HepG2 (cell line): ENCODE measurements at regions not wholly inside any gene's neighbourhood (a gene's known extent, or its start where the extent isn't known, plus 50 kb on each side); places are given as distances from the start of the nearest gene placed in this dataset.
A peak's percentile ranks its signal among the peaks of the same experiment; 100 is the strongest.

Experiments
- AGO1 ChIP-seq: fragments of 200-400 bp; formaldehyde crosslinking; IDR thresholded peaks from 2 replicates; pipeline ENCODE4 v1.6.1; 2017; ENCODE audit warnings: mild to moderate bottlenecking, low read depth, low read length, moderate library complexity; ENCODE audit not compliant: poor library complexity, severe bottlenecking
- DMAP1 ChIP-seq: IDR thresholded peaks from 2 replicates; pipeline ENCODE4 v1.6.1; 2016
- EP300 ChIP-seq, 3 experiments: sonication (generic) in 1 of 3; formaldehyde crosslinking in 1 of 3; IDR thresholded peaks; 2 replicates each; pipeline versions ENCODE4 v1.5.1 to v1.6.1; 2011 to 2020; ENCODE audit warnings: low read depth in 2 of 3, low read length in 2 of 3, borderline replicate concordance in 1 of 3, improper control_type of control experiment in 1 of 3, mild to moderate bottlenecking in 1 of 3, missing genetic modification reagents in 1 of 3, moderate library complexity in 1 of 3
- HDAC1 ChIP-seq: sonication (generic); formaldehyde crosslinking; IDR thresholded peaks from 2 replicates; pipeline ENCODE4 v1.5.1; 2020; ENCODE audit warnings: mild to moderate bottlenecking, missing genetic modification reagents
- HOXA3 ChIP-seq: sonication (generic); formaldehyde crosslinking; IDR thresholded peaks from 2 replicates; pipeline ENCODE4 v1.5.0; 2020; ENCODE audit warnings: missing genetic modification reagents
- JUN ChIP-seq: sonication (generic); formaldehyde crosslinking; IDR thresholded peaks from 2 replicates; pipeline ENCODE4 v1.4.0; 2020; ENCODE audit warnings: mild to moderate bottlenecking, missing genetic modification reagents
- LCORL ChIP-seq, 2 experiments: fragments of 450-650 bp in 1 of 2; sonication (generic) in 1 of 2; formaldehyde crosslinking in 1 of 2; IDR thresholded peaks; 2 replicates each; pipeline versions ENCODE4 v1.5.0 to v1.6.1; 2017 to 2020; ENCODE audit warnings: antibody characterized with exemption in 1 of 2, missing genetic modification reagents in 1 of 2
- MBD4 ChIP-seq: IDR thresholded peaks from 2 replicates; pipeline ENCODE4 v1.6.1; 2012; ENCODE audit warnings: low read length, inconsistent platforms, borderline replicate concordance
- MED13 ChIP-seq: sonication (generic); formaldehyde crosslinking; IDR thresholded peaks from 2 replicates; pipeline ENCODE4 v1.5.0; 2020; ENCODE audit warnings: missing genetic modification reagents
- NCOA1 ChIP-seq: sonication (generic); formaldehyde crosslinking; IDR thresholded peaks from 2 replicates; pipeline ENCODE4 v1.9.0; 2021; ENCODE audit warnings: missing genetic modification reagents
- SKI ChIP-seq: fragments of 450-650 bp; IDR thresholded peaks from one replicate; pipeline ENCODE4 v1.6.1; 2018; ENCODE audit warnings: mild to moderate bottlenecking; ENCODE audit not compliant: partially characterized antibody
- SOX13 ChIP-seq, 3 experiments: fragments of 450-650 bp in 1 of 3; sonication (generic) in 1 of 3; formaldehyde crosslinking in 1 of 3; IDR thresholded peaks in 2 of 3; conservative IDR thresholded peaks in 1 of 3; 2 replicates each; pipeline versions ENCODE4 v1.5.0 to v1.6.1; 2016 to 2020; ENCODE audit warnings: antibody characterized with exemption in 1 of 3, mild to moderate bottlenecking in 1 of 3, missing compliant biosample characterization in 1 of 3, missing genetic modification reagents in 1 of 3, moderate library complexity in 1 of 3
- TBL1XR1 ChIP-seq: fragments of 150-350 bp; IDR thresholded peaks from 2 replicates; pipeline ENCODE4 v1.6.1; 2014; ENCODE audit warnings: borderline replicate concordance, low read length; ENCODE audit not compliant: partially characterized antibody
- TRIM24 ChIP-seq: sonication (generic); formaldehyde crosslinking; IDR thresholded peaks from 2 replicates; pipeline ENCODE4 v1.8.0; 2022; ENCODE audit warnings: mild to moderate bottlenecking, missing genetic modification reagents
- ZBTB38 ChIP-seq: sonication (generic); formaldehyde crosslinking; IDR thresholded peaks from 2 replicates; pipeline ENCODE4 v1.5.1; 2020; ENCODE audit warnings: mild to moderate bottlenecking, missing genetic modification reagents
- ZFYVE20 ChIP-seq: sonication (generic); formaldehyde crosslinking; IDR thresholded peaks from 2 replicates; pipeline ENCODE4 v1.8.0; 2023; ENCODE audit warnings: low read depth, mild to moderate bottlenecking, moderate library complexity, missing genetic modification reagents, borderline replicate concordance
- ZNF12 ChIP-seq: sonication (generic); formaldehyde crosslinking; IDR thresholded peaks from 2 replicates; pipeline ENCODE4 v1.5.0; 2020; ENCODE audit warnings: missing genetic modification reagents
- ZNF121 ChIP-seq: sonication (generic); formaldehyde crosslinking; IDR thresholded peaks from 2 replicates; pipeline ENCODE4 v1.5.0; 2020; ENCODE audit warnings: mild to moderate bottlenecking, missing genetic modification reagents
- ZNF343 ChIP-seq: sonication (generic); formaldehyde crosslinking; IDR thresholded peaks from 2 replicates; pipeline ENCODE4 v1.4.0; 2020; ENCODE audit warnings: mild to moderate bottlenecking, missing genetic modification reagents
- ZNF431 ChIP-seq: sonication (generic); formaldehyde crosslinking; IDR thresholded peaks from 2 replicates; pipeline ENCODE4 v1.9.0; 2022; ENCODE audit warnings: missing genetic modification reagents, low read depth, mild to moderate bottlenecking, borderline replicate concordance
- ZNF44 ChIP-seq: sonication (generic); formaldehyde crosslinking; IDR thresholded peaks from 2 replicates; pipeline ENCODE4 v1.5.1; 2020; ENCODE audit warnings: mild to moderate bottlenecking, missing genetic modification reagents
- ZNF788 ChIP-seq: sonication (generic); formaldehyde crosslinking; IDR thresholded peaks from 2 replicates; pipeline ENCODE4 v1.5.0; 2020; ENCODE audit warnings: mild to moderate bottlenecking, missing genetic modification reagents, borderline replicate concordance
- TF ChIP-seq, protein P1 (sequence below): sonication (generic); formaldehyde crosslinking; IDR thresholded peaks from 2 replicates; pipeline ENCODE4 v1.5.1; 2020; ENCODE audit warnings: mild to moderate bottlenecking, moderate library complexity, missing genetic modification reagents
- TF ChIP-seq, protein P2 (sequence below): IDR thresholded peaks from 2 replicates; pipeline ENCODE4 v1.6.1; 2016; ENCODE audit warnings: low read depth, missing genetic modification reagents, missing compliant biosample characterization

DNA sequence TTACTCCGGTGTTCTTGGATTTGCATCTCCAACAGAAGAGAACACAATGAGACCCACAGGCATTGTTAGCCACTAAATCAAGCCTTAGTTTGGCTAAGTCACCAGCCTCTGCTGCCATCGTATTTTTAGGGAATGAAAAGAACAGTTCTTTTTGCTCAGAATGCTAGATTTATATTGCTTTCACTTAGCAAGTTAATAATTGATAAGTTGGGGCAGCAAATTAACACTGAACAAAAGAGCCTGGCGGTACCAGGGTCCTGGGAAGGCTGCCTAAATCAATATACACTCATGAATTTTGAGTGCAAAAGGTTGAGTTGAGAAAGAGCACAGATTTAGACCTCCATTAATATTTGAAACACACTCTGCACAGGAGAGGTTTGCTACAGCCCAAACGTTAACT is 767.7 kb downstream of the TYW1 start (continued):
- no peak for TF ChIP-seq AGO1
- no peak for TF ChIP-seq ZFYVE20
- TF ChIP-seq MBD4: peak; percentile 51; the same call in 1 of the 2 replicates
- TF ChIP-seq ZNF121: no peak
- TF ChIP-seq ZBTB38 (CRISPR knock-in tag): no peak
- TF ChIP-seq, protein P1, sequence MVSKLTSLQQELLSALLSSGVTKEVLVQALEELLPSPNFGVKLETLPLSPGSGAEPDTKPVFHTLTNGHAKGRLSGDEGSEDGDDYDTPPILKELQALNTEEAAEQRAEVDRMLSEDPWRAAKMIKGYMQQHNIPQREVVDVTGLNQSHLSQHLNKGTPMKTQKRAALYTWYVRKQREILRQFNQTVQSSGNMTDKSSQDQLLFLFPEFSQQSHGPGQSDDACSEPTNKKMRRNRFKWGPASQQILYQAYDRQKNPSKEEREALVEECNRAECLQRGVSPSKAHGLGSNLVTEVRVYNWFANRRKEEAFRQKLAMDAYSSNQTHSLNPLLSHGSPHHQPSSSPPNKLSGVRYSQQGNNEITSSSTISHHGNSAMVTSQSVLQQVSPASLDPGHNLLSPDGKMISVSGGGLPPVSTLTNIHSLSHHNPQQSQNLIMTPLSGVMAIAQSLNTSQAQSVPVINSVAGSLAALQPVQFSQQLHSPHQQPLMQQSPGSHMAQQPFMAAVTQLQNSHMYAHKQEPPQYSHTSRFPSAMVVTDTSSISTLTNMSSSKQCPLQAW: peak; percentile 87; the same call in 1 of the 2 replicates
- no peak for TF ChIP-seq SKI
- TF ChIP-seq, protein P2, sequence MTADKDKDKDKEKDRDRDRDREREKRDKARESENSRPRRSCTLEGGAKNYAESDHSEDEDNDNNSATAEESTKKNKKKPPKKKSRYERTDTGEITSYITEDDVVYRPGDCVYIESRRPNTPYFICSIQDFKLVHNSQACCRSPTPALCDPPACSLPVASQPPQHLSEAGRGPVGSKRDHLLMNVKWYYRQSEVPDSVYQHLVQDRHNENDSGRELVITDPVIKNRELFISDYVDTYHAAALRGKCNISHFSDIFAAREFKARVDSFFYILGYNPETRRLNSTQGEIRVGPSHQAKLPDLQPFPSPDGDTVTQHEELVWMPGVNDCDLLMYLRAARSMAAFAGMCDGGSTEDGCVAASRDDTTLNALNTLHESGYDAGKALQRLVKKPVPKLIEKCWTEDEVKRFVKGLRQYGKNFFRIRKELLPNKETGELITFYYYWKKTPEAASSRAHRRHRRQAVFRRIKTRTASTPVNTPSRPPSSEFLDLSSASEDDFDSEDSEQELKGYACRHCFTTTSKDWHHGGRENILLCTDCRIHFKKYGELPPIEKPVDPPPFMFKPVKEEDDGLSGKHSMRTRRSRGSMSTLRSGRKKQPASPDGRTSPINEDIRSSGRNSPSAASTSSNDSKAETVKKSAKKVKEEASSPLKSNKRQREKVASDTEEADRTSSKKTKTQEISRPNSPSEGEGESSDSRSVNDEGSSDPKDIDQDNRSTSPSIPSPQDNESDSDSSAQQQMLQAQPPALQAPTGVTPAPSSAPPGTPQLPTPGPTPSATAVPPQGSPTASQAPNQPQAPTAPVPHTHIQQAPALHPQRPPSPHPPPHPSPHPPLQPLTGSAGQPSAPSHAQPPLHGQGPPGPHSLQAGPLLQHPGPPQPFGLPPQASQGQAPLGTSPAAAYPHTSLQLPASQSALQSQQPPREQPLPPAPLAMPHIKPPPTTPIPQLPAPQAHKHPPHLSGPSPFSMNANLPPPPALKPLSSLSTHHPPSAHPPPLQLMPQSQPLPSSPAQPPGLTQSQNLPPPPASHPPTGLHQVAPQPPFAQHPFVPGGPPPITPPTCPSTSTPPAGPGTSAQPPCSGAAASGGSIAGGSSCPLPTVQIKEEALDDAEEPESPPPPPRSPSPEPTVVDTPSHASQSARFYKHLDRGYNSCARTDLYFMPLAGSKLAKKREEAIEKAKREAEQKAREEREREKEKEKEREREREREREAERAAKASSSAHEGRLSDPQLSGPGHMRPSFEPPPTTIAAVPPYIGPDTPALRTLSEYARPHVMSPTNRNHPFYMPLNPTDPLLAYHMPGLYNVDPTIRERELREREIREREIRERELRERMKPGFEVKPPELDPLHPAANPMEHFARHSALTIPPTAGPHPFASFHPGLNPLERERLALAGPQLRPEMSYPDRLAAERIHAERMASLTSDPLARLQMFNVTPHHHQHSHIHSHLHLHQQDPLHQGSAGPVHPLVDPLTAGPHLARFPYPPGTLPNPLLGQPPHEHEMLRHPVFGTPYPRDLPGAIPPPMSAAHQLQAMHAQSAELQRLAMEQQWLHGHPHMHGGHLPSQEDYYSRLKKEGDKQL (CRISPR knock-in tag): 0 out of 2 replicates have a peak, but pooled peaks have one; percentile 39
- TF ChIP-seq ZNF788 (CRISPR knock-in tag): no peak
- TF ChIP-seq NCOA1: no peak
- no peak for TF ChIP-seq ZNF12 (CRISPR knock-in tag)
- no peak for TF ChIP-seq HOXA3 (CRISPR knock-in tag)
- peak; percentile 34 to 82; a peak in 2 of 4 replicates for TF ChIP-seq EP300 (IDR thresholded peaks at IDR 0.05; ENCODE audit: low read depth in 2 of 2, low read length in 2 of 2)
- TF ChIP-seq EP300 (CRISPR knock-in tag; IDR thresholded peaks at IDR 0.05; ENCODE audit: borderline replicate concordance): no peak; the same call in 1 of the 2 replicates
- no peak for TF ChIP-seq LCORL (IDR thresholded peaks at IDR 0.05)
- TF ChIP-seq LCORL (CRISPR knock-in tag; IDR thresholded peaks at IDR 0.05): peak; percentile 63; the same call in 1 of the 2 replicates
- TF ChIP-seq JUN (CRISPR knock-in tag): no peak
- TF ChIP-seq MED13 (CRISPR knock-in tag): no peak
- no peak for TF ChIP-seq TRIM24
- no peak for TF ChIP-seq ZNF44 (CRISPR knock-in tag)
- peak; percentile 32 for TF ChIP-seq SOX13 (IDR thresholded peaks at IDR 0.05)
- peak in 1 of 2 experiments; percentile 90; a peak in 2 of 4 replicates for TF ChIP-seq SOX13 (CRISPR knock-in tag; conservative IDR thresholded peaks at IDR 0.05 in 1 of 2, IDR thresholded peaks at IDR 0.05 in 1 of 2)
- peak; percentile 49; the same call in 1 of the 2 replicates for TF ChIP-seq HDAC1 (CRISPR knock-in tag)
- no peak for TF ChIP-seq ZNF343 (CRISPR knock-in tag)
- TF ChIP-seq TBL1XR1: no peak
- no peak for TF ChIP-seq ZNF431 (CRISPR knock-in tag)
- TF ChIP-seq DMAP1: no peak
